ENCODE measurements at regions not wholly inside any gene's neighbourhood (a gene's known extent, or its start where the extent isn't known, plus 50 kb on each side); places are given as distances from the start of the nearest gene placed in this dataset.

DNA sequence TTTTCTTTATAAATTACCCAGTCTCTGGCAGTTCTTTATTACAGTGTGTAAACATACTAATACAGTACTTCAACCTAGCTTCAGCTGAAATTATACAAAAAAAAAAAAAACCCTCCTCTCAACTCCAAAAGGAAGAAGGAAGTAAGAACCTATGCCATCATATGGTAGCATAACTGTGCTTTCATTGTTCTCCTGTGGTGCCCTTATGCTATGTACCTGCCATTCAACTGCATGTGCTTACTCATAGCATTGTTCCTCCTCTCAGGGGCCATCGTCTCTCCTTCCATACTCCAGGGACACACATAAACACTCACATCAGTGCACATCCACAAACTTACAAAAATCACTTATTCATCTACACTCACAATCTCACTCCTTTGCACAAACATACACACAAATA, 470.1 kb upstream of the HS3ST1 start:
- TF ChIP-seq, protein P1, sequence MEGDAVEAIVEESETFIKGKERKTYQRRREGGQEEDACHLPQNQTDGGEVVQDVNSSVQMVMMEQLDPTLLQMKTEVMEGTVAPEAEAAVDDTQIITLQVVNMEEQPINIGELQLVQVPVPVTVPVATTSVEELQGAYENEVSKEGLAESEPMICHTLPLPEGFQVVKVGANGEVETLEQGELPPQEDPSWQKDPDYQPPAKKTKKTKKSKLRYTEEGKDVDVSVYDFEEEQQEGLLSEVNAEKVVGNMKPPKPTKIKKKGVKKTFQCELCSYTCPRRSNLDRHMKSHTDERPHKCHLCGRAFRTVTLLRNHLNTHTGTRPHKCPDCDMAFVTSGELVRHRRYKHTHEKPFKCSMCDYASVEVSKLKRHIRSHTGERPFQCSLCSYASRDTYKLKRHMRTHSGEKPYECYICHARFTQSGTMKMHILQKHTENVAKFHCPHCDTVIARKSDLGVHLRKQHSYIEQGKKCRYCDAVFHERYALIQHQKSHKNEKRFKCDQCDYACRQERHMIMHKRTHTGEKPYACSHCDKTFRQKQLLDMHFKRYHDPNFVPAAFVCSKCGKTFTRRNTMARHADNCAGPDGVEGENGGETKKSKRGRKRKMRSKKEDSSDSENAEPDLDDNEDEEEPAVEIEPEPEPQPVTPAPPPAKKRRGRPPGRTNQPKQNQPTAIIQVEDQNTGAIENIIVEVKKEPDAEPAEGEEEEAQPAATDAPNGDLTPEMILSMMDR (IDR thresholded peaks at IDR 0.05): no peak
- no peak for TF ChIP-seq POLR2A (IDR thresholded peaks at IDR 0.05)

All from right lobe of liver (tissue), 4 donors.